ENCODE measurements at regions not wholly inside any gene's neighbourhood (a gene's known extent, or its start where the extent isn't known, plus 50 kb on each side); places are given as distances from the start of the nearest gene placed in this dataset.

DNA sequence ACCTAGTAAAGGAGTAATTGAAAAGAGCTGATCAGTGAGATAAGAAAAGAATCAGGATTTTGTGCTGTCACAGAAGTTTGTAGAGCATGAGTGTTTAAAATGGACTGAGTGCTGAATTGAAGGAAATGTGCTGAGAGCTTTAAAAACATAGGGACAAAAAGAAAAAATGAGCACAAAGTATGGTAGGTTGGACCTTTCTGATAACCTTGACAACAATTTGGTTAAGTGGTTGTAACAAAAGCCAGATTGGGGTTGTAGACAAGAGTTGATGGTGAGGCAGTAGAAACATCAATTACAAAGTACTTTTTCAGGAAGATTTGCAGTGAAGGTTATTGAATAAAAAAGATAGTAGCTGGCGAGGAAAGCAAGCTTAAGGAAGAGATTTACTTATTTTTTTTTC is 674.7 kb upstream of the KIF2B start:
- TF ChIP-seq, protein P1, sequence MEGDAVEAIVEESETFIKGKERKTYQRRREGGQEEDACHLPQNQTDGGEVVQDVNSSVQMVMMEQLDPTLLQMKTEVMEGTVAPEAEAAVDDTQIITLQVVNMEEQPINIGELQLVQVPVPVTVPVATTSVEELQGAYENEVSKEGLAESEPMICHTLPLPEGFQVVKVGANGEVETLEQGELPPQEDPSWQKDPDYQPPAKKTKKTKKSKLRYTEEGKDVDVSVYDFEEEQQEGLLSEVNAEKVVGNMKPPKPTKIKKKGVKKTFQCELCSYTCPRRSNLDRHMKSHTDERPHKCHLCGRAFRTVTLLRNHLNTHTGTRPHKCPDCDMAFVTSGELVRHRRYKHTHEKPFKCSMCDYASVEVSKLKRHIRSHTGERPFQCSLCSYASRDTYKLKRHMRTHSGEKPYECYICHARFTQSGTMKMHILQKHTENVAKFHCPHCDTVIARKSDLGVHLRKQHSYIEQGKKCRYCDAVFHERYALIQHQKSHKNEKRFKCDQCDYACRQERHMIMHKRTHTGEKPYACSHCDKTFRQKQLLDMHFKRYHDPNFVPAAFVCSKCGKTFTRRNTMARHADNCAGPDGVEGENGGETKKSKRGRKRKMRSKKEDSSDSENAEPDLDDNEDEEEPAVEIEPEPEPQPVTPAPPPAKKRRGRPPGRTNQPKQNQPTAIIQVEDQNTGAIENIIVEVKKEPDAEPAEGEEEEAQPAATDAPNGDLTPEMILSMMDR (IDR thresholded peaks at IDR 0.05): no peak
- TF ChIP-seq POLR2A (IDR thresholded peaks at IDR 0.05): no peak
